Activated CD4-positive, CD25-positive, alpha-beta regulatory T cell (primary cell): ENCODE measurements at regions not wholly inside any gene's neighbourhood (a gene's known extent, or its start where the extent isn't known, plus 50 kb on each side); places are given as distances from the start of the nearest gene placed in this dataset.
"Not testable (repeated sequence)": the region's sequence is repeated elsewhere in the genome, so short reads cannot be mapped to it uniquely, and the experiment has no call there.

ENCODE experiments used
- DNase-seq, 4 experiments: peaks; one replicate each; lab custom pipeline; 2025; lab: John Stamatoyannopoulos, UW

DNA sequence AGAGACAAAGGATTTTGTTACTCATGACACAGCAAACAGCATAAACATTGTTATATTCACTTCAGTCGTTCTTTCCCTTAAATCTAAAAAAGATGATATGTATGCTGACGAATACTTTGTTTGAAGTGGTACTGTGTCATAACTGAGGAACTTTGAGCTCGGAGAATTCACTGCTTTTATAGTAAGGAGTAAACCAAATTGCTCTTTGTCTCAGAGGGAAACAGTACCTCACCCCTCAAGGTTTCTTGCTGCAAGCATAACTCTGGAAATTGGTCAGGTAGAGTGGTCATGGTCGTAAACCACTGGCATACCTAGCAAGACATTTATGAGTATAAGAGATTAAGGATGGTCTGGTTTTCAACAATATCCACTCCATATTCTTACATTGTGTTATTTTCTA lies 160.2 kb upstream of the OR4E1 start:
- no peak for DNase-seq

DNA sequence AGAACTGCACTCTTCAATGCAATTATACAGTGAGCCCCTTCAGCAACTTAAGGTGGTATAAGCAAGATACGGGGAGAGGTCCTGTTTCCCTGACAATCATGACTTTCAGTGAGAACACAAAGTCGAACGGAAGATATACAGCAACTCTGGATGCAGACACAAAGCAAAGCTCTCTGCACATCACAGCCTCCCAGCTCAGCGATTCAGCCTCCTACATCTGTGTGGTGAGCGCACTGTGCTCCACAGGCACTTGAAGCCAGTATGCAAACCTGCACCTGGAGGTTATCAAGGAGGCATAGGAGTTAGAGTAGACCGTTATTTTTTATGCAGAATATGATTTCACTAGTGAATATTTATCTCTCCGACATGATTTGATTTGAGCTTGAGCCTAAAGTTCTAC lies 152.2 kb upstream of the OR4E1 start:
- no peak for DNase-seq

DNA sequence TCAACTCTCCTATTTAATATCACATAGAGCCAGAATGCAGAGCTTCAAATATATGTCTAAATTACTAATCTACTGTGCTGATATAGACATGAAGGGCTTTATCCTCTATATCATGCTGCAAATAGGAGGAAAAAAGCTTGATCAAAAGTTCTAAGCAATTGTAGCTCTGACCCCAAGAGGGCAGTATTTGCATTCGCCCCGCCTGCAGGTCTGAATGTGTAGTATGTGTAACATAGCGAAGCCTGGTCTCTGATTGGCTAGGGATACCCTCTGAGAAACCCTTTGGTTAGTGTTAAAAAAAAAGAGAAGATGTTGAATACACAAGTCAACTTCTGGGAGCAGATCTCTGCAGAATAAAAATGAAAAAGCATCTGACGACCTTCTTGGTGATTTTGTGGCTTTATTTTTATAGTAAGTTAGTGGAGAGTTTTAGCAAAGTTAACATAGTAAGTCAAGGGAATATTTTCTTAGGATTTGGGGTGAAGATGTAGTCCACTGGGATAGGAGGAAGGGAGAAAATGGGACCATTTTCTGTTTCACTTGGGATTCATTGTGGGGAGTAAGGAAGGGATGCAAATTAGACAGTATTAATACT lies 151.6 kb upstream of the OR4E1 start:
- no peak for DNase-seq

- no peak for DNase-seq
These were observed 148.5 kb upstream of the OR4E1 start for GRCh38 chr14:21822109-21822508.

DNA sequence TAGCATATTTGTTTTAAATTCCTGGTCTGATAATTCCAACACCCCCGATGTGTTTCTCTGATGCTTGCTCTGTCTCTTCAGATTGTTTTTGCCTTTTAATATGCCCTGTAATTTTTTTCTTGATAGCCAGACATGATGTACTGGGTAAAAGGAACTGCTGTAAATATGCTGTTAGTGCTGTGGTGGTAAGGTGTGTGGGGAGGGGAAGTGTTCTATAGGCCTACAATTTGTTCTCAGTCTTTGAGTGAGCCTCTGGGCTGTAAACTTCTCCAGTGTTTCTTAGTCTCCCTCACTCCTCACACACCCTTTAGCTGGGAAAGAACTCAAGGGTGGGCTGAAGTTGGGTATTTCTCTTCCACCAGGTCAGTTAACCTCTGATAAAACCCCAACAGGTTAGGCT lies 147.0 kb upstream of the OR4E1 start:
- no peak for DNase-seq

DNA sequence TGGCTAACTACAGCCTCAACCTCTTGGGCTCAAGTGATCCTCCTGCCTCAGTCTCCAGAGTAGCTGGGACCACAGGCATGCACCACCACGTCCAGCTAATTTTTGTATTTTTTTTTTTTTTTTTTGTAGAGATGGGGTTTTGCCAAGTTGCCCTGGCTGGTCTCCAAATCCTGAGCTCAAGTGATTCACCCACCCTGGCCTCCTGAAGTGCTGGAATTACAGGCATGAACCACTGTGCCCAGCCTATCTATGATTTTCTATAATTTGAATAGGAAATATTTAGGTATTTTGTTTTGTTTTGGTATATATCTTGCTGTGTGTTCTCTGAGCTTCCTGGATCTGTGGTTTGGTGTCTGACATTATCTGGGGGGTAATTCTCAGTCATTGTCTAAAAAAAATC lies 146.3 kb upstream of the OR4E1 start:
- DNase-seq = not testable (repeated sequence)

GRCh38 chr14:21817010-21817409 lies 143.4 kb upstream of the OR4E1 start:
- not testable (repeated sequence) for DNase-seq

GRCh38 chr14:21807975-21808374 lies 134.4 kb upstream of the OR4E1 start:
- no peak for DNase-seq

GRCh38 chr14:21804981-21805380 lies 131.4 kb upstream of the OR4E1 start:
- DNase-seq = no peak

- no peak for DNase-seq
These were observed 128.8 kb upstream of the OR4E1 start for GRCh38 chr14:21802441-21802840.

DNA sequence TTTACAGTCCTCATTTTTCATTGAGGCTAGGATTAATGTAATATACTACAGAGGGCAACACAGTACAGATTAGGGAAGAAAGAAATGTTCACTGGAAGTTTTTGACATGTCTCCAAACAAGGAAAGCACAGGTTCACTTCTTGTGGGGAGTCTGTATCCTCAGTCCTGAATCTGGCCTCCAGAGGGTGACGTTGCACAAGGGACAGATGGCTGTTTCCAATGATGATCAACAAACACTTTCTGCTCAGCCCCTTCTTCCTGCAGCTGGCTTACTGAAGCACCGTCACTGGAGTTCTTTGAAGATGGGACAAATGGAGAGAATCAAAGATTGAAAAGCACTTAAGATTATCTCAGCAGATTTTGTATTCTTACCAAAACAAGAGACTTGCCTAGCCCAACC lies 123.3 kb upstream of the OR4E1 start:
- no peak for DNase-seq

GRCh38 chr14:21795456-21795855 lies 121.8 kb upstream of the OR4E1 start:
- no peak for DNase-seq

GRCh38 chr14:21791749-21792148 lies 118.1 kb upstream of the OR4E1 start:
- no peak for DNase-seq

DNA sequence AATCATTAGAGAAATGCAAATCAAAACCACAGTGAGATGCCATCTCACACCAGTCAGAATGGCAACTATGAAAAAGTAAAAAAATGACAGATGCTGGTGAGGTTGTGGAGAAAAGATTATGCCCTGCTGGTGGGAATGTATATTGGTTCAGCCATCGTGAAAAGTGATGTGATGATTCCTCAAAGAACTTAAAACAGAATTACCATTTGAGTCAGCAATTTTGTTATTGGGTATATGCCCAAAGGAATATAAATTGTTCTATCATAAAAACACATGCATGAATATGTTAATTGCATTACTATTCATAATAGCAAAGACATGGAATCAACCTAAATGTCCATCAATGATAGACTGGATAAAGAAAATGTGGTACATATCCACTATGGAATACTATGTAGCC lies 115.1 kb upstream of the OR4E1 start:
- not testable (repeated sequence) for DNase-seq

- not testable (repeated sequence) for DNase-seq
These were observed 113.6 kb upstream of the OR4E1 start for GRCh38 chr14:21787242-21787641.

GRCh38 chr14:21781543-21781942 lies 107.9 kb upstream of the OR4E1 start:
- DNase-seq = no peak

- DNase-seq = no peak
These were observed 106.9 kb upstream of the OR4E1 start for GRCh38 chr14:21780429-21781084.

GRCh38 chr14:21771671-21772070 lies 98.1 kb upstream of the OR4E1 start:
- DNase-seq = no peak

GRCh38 chr14:21768875-21769257 lies 95.2 kb upstream of the OR4E1 start:
- DNase-seq = no peak

DNA sequence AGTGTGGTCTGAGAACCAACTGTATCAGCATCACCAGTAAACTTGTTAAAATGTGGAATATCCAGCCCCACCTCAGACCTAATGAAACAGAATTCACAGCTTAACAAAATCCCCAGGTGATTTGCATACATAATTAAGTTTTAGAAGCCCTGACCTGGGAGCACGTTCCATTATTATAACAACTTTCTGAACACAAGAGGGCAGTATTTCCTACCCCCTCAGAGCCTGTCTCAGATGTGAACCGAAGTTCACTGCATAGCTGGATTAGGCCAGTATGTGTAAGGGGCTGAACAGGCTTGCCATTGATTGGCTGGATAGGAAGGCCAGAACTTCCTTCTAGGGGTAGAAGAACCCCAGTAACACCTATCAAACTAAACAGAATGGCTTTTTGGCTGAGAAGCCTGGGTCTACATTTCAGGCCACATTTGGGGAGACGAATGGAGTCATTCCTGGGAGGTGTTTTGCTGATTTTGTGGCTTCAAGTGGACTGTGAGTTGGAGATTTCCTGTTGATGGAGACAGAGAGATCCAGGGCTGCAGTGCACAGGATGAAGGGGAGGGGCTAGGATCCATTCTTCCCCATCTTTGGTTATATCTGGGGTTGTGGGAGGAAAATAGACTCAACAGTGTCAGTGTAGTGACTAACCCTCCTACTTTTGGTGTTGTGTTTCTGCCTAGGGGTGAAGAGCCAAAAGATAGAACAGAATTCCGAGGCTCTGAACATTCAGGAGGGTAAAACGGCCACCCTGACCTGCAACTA lies 94.7 kb upstream of the OR4E1 start:
- no peak for DNase-seq

GRCh38 chr14:21760360-21760759 lies 86.7 kb upstream of the OR4E1 start:
- not testable (repeated sequence) for DNase-seq

DNA sequence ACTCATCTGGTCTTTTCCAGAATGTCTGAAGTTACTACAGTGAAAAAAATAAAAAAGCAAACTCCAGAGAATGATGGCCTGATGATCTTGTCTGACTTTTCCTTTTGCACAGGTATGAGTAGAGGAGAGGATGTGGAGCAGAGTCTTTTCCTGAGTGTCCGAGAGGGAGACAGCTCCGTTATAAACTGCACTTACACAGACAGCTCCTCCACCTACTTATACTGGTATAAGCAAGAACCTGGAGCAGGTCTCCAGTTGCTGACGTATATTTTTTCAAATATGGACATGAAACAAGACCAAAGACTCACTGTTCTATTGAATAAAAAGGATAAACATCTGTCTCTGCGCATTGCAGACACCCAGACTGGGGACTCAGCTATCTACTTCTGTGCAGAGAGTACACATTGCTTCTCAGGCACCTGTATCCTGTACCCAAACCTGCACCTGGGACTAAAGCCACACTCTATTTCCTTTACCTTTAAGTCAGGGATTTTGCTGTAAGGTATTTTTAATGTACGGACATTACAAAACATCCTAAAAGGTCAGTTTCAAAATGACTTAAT lies 75.8 kb upstream of the OR4E1 start:
- DNase-seq = no peak

DNA sequence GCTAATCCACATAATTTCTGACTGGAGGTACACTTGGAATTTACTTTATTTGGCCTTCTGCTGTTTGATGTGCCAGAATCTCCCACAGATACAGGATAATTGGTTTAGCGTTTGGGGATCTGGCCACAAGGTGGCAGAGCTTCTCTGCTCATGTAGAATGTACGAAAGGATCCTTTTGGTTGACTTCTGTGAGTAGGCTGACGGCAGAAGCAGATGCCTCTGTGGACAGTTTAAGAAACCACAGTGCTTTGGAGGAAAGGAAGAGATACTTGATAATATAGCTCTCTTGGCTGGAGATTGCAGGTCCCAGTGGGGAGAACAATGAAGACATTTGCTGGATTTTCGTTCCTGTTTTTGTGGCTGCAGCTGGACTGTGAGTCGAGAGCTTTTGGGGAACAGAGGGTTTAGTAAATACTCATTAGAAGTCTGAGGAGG lies 75.3 kb upstream of the OR4E1 start:
- DNase-seq = peak in 3 of 4 experiments; percentile 1 to 14 (median 11)
